K562 (cell line): ENCODE measurements at regions not wholly inside any gene's neighbourhood (a gene's known extent, or its start where the extent isn't known, plus 50 kb on each side); places are given as distances from the start of the nearest gene placed in this dataset.

Source experiments
- BRCA1 ChIP-seq, 2 experiments: fragments of 450-650 bp in 1 of 2; sonication (generic) in 1 of 2; formaldehyde crosslinking in 1 of 2; IDR thresholded peaks; 2 replicates each; pipeline versions ENCODE4 v1.5.0 to v1.6.1; 2017 to 2020; ENCODE audit warnings: mild to moderate bottlenecking in 1 of 2, missing genetic modification reagents in 1 of 2
- CCNT2 ChIP-seq: IDR thresholded peaks from 2 replicates; pipeline ENCODE4 v1.6.1; 2011; ENCODE audit warnings: borderline replicate concordance, low read depth, mild to moderate bottlenecking, moderate library complexity, mixed read lengths, low read length; ENCODE audit not compliant: insufficient read length; ENCODE audit errors: extremely low read depth
- POLR3G ChIP-seq: IDR thresholded peaks from 2 replicates; pipeline ENCODE4 v1.6.1; 2011; ENCODE audit not compliant: insufficient read length, insufficient replicate concordance; ENCODE audit errors: extremely low read depth
- SAFB2 ChIP-seq: fragments of 200-400 bp; formaldehyde crosslinking; IDR thresholded peaks from 2 replicates; pipeline ENCODE4 v1.6.1; 2018; ENCODE audit warnings: borderline replicate concordance, low read length, low read depth, moderate library complexity; ENCODE audit not compliant: severe bottlenecking
- SP1 ChIP-seq: sonication (generic); formaldehyde crosslinking; IDR thresholded peaks from 2 replicates; pipeline ENCODE4 v1.8.1; 2022; ENCODE audit warnings: mild to moderate bottlenecking, missing genetic modification reagents
- ZNF76 ChIP-seq: fragments of 250-450 bp; sonication (Bioruptor Pico); IDR thresholded peaks from 2 replicates; pipeline ENCODE4 v1.4.0; 2020; ENCODE audit warnings: mild to moderate bottlenecking, moderate library complexity, borderline replicate concordance
- TF ChIP-seq, protein P1 (sequence below): fragments of 200-600 bp; sonication (generic); IDR thresholded peaks from one replicate; pipeline ENCODE4 v1.6.1; 2012; ENCODE audit warnings: mild to moderate bottlenecking, low read depth, low read length, inconsistent platforms
- TF ChIP-seq, protein P2 (sequence below): fragments of 250-450 bp; sonication (Bioruptor Pico); IDR thresholded peaks from 2 replicates; pipeline ENCODE4 v1.5.0; 2021
- TF ChIP-seq, protein P3 (sequence below): fragments of 250-450 bp; sonication (Bioruptor Pico); IDR thresholded peaks from 2 replicates; pipeline ENCODE4 v1.4.0; 2020

DNA sequence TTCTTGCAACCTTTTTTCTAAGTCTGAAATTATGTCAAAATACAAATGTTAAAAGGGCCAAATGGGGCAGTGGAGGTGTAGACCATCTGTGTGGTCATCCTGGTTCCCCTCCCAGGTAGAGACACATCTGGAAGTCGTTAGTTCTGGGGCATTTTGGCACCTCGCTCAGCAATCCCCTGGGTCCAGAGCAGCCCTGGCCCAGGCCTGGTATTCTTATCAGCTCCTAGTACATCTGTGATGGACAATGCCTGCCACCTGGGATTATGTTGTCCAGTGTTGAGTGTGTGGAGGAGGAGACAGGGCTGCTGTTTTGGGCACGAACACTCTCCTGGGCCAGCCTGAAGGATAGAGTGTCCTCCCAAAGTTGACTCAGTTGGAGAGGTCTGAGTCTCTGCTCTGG, 74.8 kb downstream of the GADD45G start (continued):
- TF ChIP-seq, protein P1, sequence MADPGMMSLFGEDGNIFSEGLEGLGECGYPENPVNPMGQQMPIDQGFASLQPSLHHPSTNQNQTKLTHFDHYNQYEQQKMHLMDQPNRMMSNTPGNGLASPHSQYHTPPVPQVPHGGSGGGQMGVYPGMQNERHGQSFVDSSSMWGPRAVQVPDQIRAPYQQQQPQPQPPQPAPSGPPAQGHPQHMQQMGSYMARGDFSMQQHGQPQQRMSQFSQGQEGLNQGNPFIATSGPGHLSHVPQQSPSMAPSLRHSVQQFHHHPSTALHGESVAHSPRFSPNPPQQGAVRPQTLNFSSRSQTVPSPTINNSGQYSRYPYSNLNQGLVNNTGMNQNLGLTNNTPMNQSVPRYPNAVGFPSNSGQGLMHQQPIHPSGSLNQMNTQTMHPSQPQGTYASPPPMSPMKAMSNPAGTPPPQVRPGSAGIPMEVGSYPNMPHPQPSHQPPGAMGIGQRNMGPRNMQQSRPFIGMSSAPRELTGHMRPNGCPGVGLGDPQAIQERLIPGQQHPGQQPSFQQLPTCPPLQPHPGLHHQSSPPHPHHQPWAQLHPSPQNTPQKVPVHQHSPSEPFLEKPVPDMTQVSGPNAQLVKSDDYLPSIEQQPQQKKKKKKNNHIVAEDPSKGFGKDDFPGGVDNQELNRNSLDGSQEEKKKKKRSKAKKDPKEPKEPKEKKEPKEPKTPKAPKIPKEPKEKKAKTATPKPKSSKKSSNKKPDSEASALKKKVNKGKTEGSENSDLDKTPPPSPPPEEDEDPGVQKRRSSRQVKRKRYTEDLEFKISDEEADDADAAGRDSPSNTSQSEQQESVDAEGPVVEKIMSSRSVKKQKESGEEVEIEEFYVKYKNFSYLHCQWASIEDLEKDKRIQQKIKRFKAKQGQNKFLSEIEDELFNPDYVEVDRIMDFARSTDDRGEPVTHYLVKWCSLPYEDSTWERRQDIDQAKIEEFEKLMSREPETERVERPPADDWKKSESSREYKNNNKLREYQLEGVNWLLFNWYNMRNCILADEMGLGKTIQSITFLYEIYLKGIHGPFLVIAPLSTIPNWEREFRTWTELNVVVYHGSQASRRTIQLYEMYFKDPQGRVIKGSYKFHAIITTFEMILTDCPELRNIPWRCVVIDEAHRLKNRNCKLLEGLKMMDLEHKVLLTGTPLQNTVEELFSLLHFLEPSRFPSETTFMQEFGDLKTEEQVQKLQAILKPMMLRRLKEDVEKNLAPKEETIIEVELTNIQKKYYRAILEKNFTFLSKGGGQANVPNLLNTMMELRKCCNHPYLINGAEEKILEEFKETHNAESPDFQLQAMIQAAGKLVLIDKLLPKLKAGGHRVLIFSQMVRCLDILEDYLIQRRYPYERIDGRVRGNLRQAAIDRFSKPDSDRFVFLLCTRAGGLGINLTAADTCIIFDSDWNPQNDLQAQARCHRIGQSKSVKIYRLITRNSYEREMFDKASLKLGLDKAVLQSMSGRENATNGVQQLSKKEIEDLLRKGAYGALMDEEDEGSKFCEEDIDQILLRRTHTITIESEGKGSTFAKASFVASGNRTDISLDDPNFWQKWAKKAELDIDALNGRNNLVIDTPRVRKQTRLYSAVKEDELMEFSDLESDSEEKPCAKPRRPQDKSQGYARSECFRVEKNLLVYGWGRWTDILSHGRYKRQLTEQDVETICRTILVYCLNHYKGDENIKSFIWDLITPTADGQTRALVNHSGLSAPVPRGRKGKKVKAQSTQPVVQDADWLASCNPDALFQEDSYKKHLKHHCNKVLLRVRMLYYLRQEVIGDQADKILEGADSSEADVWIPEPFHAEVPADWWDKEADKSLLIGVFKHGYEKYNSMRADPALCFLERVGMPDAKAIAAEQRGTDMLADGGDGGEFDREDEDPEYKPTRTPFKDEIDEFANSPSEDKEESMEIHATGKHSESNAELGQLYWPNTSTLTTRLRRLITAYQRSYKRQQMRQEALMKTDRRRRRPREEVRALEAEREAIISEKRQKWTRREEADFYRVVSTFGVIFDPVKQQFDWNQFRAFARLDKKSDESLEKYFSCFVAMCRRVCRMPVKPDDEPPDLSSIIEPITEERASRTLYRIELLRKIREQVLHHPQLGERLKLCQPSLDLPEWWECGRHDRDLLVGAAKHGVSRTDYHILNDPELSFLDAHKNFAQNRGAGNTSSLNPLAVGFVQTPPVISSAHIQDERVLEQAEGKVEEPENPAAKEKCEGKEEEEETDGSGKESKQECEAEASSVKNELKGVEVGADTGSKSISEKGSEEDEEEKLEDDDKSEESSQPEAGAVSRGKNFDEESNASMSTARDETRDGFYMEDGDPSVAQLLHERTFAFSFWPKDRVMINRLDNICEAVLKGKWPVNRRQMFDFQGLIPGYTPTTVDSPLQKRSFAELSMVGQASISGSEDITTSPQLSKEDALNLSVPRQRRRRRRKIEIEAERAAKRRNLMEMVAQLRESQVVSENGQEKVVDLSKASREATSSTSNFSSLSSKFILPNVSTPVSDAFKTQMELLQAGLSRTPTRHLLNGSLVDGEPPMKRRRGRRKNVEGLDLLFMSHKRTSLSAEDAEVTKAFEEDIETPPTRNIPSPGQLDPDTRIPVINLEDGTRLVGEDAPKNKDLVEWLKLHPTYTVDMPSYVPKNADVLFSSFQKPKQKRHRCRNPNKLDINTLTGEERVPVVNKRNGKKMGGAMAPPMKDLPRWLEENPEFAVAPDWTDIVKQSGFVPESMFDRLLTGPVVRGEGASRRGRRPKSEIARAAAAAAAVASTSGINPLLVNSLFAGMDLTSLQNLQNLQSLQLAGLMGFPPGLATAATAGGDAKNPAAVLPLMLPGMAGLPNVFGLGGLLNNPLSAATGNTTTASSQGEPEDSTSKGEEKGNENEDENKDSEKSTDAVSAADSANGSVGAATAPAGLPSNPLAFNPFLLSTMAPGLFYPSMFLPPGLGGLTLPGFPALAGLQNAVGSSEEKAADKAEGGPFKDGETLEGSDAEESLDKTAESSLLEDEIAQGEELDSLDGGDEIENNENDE: no peak
- TF ChIP-seq POLR3G (no peak), ZNF76 (no peak), SAFB2 (no peak), SP1 (no peak), CCNT2 (no peak), BRCA1 (IDR thresholded peaks at IDR 0.05) (no peak), BRCA1 (CRISPR knock-in tag; IDR thresholded peaks at IDR 0.05) (no peak)
- TF ChIP-seq, protein P2, sequence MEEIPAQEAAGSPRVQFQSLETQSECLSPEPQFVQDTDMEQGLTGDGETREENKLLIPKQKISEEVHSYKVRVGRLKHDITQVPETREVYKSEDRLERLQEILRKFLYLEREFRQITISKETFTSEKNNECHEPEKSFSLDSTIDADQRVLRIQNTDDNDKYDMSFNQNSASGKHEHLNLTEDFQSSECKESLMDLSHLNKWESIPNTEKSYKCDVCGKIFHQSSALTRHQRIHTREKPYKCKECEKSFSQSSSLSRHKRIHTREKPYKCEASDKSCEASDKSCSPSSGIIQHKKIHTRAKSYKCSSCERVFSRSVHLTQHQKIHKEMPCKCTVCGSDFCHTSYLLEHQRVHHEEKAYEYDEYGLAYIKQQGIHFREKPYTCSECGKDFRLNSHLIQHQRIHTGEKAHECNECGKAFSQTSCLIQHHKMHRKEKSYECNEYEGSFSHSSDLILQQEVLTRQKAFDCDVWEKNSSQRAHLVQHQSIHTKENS (CRISPR knock-in tag): no peak
- TF ChIP-seq, protein P3, sequence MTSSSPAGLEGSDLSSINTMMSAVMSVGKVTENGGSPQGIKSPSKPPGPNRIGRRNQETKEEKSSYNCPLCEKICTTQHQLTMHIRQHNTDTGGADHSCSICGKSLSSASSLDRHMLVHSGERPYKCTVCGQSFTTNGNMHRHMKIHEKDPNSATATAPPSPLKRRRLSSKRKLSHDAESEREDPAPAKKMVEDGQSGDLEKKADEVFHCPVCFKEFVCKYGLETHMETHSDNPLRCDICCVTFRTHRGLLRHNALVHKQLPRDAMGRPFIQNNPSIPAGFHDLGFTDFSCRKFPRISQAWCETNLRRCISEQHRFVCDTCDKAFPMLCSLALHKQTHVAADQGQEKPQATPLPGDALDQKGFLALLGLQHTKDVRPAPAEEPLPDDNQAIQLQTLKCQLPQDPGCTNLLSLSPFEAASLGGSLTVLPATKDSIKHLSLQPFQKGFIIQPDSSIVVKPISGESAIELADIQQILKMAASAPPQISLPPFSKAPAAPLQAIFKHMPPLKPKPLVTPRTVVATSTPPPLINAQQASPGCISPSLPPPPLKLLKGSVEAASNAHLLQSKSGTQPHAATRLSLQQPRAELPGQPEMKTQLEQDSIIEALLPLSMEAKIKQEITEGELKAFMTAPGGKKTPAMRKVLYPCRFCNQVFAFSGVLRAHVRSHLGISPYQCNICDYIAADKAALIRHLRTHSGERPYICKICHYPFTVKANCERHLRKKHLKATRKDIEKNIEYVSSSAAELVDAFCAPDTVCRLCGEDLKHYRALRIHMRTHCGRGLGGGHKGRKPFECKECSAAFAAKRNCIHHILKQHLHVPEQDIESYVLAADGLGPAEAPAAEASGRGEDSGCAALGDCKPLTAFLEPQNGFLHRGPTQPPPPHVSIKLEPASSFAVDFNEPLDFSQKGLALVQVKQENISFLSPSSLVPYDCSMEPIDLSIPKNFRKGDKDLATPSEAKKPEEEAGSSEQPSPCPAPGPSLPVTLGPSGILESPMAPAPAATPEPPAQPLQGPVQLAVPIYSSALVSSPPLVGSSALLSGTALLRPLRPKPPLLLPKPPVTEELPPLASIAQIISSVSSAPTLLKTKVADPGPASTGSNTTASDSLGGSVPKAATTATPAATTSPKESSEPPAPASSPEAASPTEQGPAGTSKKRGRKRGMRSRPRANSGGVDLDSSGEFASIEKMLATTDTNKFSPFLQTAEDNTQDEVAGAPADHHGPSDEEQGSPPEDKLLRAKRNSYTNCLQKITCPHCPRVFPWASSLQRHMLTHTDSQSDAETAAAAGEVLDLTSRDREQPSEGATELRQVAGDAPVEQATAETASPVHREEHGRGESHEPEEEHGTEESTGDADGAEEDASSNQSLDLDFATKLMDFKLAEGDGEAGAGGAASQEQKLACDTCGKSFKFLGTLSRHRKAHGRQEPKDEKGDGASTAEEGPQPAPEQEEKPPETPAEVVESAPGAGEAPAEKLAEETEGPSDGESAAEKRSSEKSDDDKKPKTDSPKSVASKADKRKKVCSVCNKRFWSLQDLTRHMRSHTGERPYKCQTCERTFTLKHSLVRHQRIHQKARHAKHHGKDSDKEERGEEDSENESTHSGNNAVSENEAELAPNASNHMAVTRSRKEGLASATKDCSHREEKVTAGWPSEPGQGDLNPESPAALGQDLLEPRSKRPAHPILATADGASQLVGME (CRISPR knock-in tag): no peak
